ENCODE measurements at regions not wholly inside any gene's neighbourhood (a gene's known extent, or its start where the extent isn't known, plus 50 kb on each side); places are given as distances from the start of the nearest gene placed in this dataset.

GRCh38 chr3:109640146-109640652 is 302.9 kb upstream of the DPPA4 start:
- no peak for DNase-seq (ENCODE audit: extremely low spot score, unreplicated experiment)
- Mint-ChIP-seq H3K9me3 (no peaks in the 10 kb centered on the region), H3K4me1 (ENCODE audit: unreplicated experiment) (no peaks in the 10 kb centered on the region), H3K27me3 (no peaks in the 10 kb centered on the region), H3K36me3 (no peaks in the 10 kb centered on the region), H3K27ac (no peak overlapping the region), H3K4me3 (no peak overlapping the region)
- TF ChIP-seq CTCF (conservative IDR thresholded peaks at IDR 0.05), result no peak

GRCh38 chr3:109642025-109642424 is 304.7 kb upstream of the DPPA4 start:
- no peak for TF ChIP-seq CTCF (conservative IDR thresholded peaks at IDR 0.05)
- H3K4me1 Mint-ChIP-seq (ENCODE audit: unreplicated experiment), result no peaks in the 10 kb centered on the region
- no peaks in the 10 kb centered on the region for H3K36me3 Mint-ChIP-seq
- no peaks in the 10 kb centered on the region for H3K9me3 Mint-ChIP-seq
- no peak overlapping the region for H3K4me3 Mint-ChIP-seq
- no peaks in the 10 kb centered on the region for H3K27me3 Mint-ChIP-seq
- DNase-seq (ENCODE audit: extremely low spot score, unreplicated experiment), result no peak
- no peak overlapping the region for H3K27ac Mint-ChIP-seq

- DNase-seq (ENCODE audit: extremely low spot score, unreplicated experiment), result no peak
- no peak for TF ChIP-seq CTCF (conservative IDR thresholded peaks at IDR 0.05)
- Mint-ChIP-seq H3K27me3 (no peaks in the 10 kb centered on the region), H3K4me1 (ENCODE audit: unreplicated experiment) (no peaks in the 10 kb centered on the region), H3K27ac (no peak overlapping the region), H3K4me3 (no peak overlapping the region), H3K9me3 (no peaks in the 10 kb centered on the region), H3K36me3 (no peaks in the 10 kb centered on the region)
Measured at GRCh38 chr3:109643590-109643989, 306.2 kb upstream of the DPPA4 start.

- H3K27me3 Mint-ChIP-seq, result no peaks in the 10 kb centered on the region
- no peak overlapping the region for H3K4me3 Mint-ChIP-seq
- H3K4me1 Mint-ChIP-seq (ENCODE audit: unreplicated experiment), result no peaks in the 10 kb centered on the region
- DNase-seq (ENCODE audit: extremely low spot score, unreplicated experiment), result no peak
- H3K9me3 Mint-ChIP-seq, result no peaks in the 10 kb centered on the region
- H3K36me3 Mint-ChIP-seq, result no peaks in the 10 kb centered on the region
- no peak overlapping the region for H3K27ac Mint-ChIP-seq
- no peak for TF ChIP-seq CTCF (conservative IDR thresholded peaks at IDR 0.05)
Measured at GRCh38 chr3:109644332-109644731, 307.0 kb upstream of the DPPA4 start.

- Mint-ChIP-seq H3K27ac (no peak overlapping the region), H3K4me3 (no peak overlapping the region), H3K27me3 (no peaks in the 10 kb centered on the region), H3K36me3 (no peaks in the 10 kb centered on the region), H3K9me3 (no peaks in the 10 kb centered on the region), H3K4me1 (ENCODE audit: unreplicated experiment) (no peaks in the 10 kb centered on the region)
- no peak for DNase-seq (ENCODE audit: extremely low spot score, unreplicated experiment)
- TF ChIP-seq CTCF (conservative IDR thresholded peaks at IDR 0.05), result no peak
Measured at GRCh38 chr3:109644746-109645145, 307.4 kb upstream of the DPPA4 start.

- no peaks in the 10 kb centered on the region for H3K9me3 Mint-ChIP-seq
- no peak for DNase-seq (ENCODE audit: extremely low spot score, unreplicated experiment)
- H3K4me3 Mint-ChIP-seq, result no peak overlapping the region
- H3K36me3 Mint-ChIP-seq, result no peaks in the 10 kb centered on the region
- H3K4me1 Mint-ChIP-seq (ENCODE audit: unreplicated experiment), result no peaks in the 10 kb centered on the region
- TF ChIP-seq CTCF (conservative IDR thresholded peaks at IDR 0.05), result no peak
- no peak overlapping the region for H3K27ac Mint-ChIP-seq
- no peaks in the 10 kb centered on the region for H3K27me3 Mint-ChIP-seq
Measured at GRCh38 chr3:109648027-109648426, 310.7 kb upstream of the DPPA4 start.
